ENCODE measurements at regions not wholly inside any gene's neighbourhood (a gene's known extent, or its start where the extent isn't known, plus 50 kb on each side); places are given as distances from the start of the nearest gene placed in this dataset.

GRCh38 chr12:58268069-58268468 lies 326.7 kb downstream of the ATP23 start:
- DNase-seq (ENCODE audit: low spot score) = no peak

GRCh38 chr12:58269476-58269875 lies 328.1 kb downstream of the ATP23 start:
- no peak for DNase-seq (ENCODE audit: low spot score)

- DNase-seq (ENCODE audit: low spot score) = no peak
Observed at GRCh38 chr12:58270966-58271705, 329.8 kb downstream of the ATP23 start.

- DNase-seq (ENCODE audit: low spot score) = no peak
Observed at GRCh38 chr12:58272461-58272860, 331.1 kb downstream of the ATP23 start.

GRCh38 chr12:58277231-58277630 lies 335.9 kb downstream of the ATP23 start:
- no peak for DNase-seq (ENCODE audit: low spot score)

- no peak for DNase-seq (ENCODE audit: low spot score)
Observed at GRCh38 chr12:58283553-58283952, 342.2 kb downstream of the ATP23 start.

- no peak for DNase-seq (ENCODE audit: low spot score)
Observed at GRCh38 chr12:58285551-58285950, 344.2 kb downstream of the ATP23 start.

GRCh38 chr12:58286353-58286752 lies 345.0 kb downstream of the ATP23 start:
- DNase-seq (ENCODE audit: low spot score) = no peak

- no peak for DNase-seq (ENCODE audit: low spot score)
Observed at GRCh38 chr12:58288190-58288589, 346.8 kb downstream of the ATP23 start.

GRCh38 chr12:58291106-58291505 lies 349.7 kb downstream of the ATP23 start:
- DNase-seq (ENCODE audit: low spot score) = no peak

- DNase-seq (ENCODE audit: low spot score) = no peak
Observed at GRCh38 chr12:58293308-58293982, 352.1 kb downstream of the ATP23 start.

- no peak for DNase-seq (ENCODE audit: low spot score)
Observed at GRCh38 chr12:58295268-58295667, 353.9 kb downstream of the ATP23 start.

- no peak for DNase-seq (ENCODE audit: low spot score)
Observed at GRCh38 chr12:58296863-58297262, 355.5 kb downstream of the ATP23 start.

GRCh38 chr12:58298803-58299202 lies 357.4 kb downstream of the ATP23 start:
- no peak for DNase-seq (ENCODE audit: low spot score)

- DNase-seq (ENCODE audit: low spot score) = no peak
Observed at GRCh38 chr12:58299371-58299770, 358.0 kb downstream of the ATP23 start.

- no peak for DNase-seq (ENCODE audit: low spot score)
Observed at GRCh38 chr12:58301038-58301729, 359.8 kb downstream of the ATP23 start.

GRCh38 chr12:58301730-58302122 lies 360.4 kb downstream of the ATP23 start:
- DNase-seq (ENCODE audit: low spot score) = no peak

- no peak for DNase-seq (ENCODE audit: low spot score)
Observed at GRCh38 chr12:58302487-58303011, 361.2 kb downstream of the ATP23 start.

- no peak for DNase-seq (ENCODE audit: low spot score)
Observed at GRCh38 chr12:58306266-58307000, 365.1 kb downstream of the ATP23 start.

- DNase-seq (ENCODE audit: low spot score) = no peak
Observed at GRCh38 chr12:58309806-58310205, 368.4 kb downstream of the ATP23 start.

- DNase-seq (ENCODE audit: low spot score) = no peak
Observed at GRCh38 chr12:58310368-58310767, 369.0 kb downstream of the ATP23 start.
